Activated effector memory CD4-positive, alpha-beta T cell treated with anti-CD3 and anti-CD28 coated beads, Interleukin-2, amount 50 U/mL, for 16 hours (primary cell): ENCODE measurements at regions not wholly inside any gene's neighbourhood (a gene's known extent, or its start where the extent isn't known, plus 50 kb on each side); places are given as distances from the start of the nearest gene placed in this dataset.
"Not testable (repeated sequence)": the region's sequence is repeated elsewhere in the genome, so short reads cannot be mapped to it uniquely, and the experiment has no call there.

Source experiments
- DNase-seq: peaks from one replicate; pipeline ENCODE4 v3.0.0-alpha.2; 2020

GRCh38 chr13:33634546-33634982, 183.4 kb upstream of the RFC3 start:
- DNase-seq, result no peak

- DNase-seq, result no peak
Observed at GRCh38 chr13:33636243-33636642, 181.7 kb upstream of the RFC3 start.

DNA sequence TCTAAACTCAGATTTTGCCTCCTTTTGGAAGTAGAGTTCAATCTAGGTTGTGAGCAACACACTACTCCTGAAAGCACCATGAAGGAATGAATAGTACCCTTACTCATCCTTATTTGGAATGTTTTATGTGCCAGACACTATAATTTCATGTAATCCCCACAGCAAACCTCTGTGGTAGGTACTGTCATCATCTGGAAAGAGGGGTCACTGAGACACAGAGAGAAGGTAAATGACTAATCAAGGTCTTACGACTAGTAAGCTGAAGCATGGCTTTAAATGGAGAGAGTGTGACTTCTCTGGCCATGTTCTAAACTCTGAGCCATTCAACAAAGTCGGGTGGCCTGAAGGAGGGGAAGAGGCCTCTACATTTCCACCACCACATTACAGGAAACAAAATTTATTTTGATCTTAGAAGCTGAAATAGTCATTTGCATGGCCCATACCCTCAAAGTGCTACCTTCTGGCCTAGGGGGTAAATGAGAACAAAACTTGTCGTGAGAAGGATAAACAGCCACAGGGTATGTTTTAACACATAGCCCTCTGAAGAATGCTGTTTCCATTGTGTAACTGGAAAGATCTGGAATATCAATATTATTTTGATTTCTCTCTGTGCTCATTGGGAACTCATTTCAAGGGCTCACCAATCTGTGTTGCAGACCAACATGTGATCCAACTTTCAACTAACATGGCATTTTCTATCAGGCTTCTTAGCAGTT, 180.8 kb upstream of the RFC3 start:
- DNase-seq, result no peak

DNA sequence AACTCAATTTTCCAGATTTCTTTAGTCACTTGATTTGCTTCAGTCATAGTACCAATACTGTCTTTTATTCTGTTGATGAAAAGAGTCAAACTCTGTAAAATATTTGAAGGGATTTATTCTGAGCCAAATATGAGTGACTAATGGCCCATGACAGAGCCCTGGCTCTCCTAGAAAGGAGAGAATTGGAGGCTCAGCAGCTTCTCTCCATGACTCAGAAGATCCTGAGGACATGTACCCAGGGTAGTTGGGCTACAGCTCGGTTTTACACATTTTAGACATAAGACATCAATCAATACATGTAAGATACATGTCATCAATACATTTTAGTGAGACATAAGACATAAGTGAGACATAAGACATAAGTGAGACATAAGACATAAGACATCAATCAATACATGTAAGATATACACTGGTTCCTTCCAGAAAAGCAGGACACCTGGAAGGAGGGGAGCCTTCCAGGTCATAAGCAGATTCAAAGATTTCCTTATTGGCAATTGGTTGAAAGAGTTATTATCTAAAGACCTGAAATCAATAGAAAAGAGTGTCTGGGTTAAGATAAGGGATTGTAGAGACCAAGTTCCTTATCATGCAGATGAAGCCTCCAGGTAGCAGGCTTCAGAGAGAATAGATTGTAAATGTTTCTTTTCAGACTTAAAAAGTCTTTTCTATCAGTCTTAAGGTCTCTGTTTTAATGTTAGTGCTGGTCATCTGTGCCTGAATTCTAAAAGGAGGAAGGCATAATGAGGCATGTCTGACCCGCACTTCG, 179.8 kb upstream of the RFC3 start:
- DNase-seq, result no peak

GRCh38 chr13:33639158-33639557, 178.8 kb upstream of the RFC3 start:
- no peak for DNase-seq

DNA sequence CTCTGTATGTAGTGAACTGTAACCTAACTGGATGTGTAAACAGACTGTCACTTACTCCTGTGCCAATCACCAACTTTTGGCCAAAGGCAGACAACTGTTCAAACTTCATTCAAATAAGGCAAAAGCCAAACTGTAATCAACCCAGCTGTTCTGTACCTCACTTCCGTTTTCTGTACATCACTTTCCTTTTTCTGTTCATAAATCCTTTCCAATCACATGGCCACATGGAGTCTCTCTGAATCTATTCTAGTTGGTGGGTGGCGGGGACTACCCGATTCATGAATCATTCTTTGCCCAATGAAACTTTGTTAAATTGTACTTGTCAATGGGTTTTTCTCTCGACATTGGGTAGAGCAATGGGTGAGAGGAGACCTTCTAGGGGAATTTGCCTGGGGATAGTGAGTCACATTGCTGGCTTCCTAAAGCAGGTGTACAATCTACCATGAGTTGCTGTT, 178.3 kb upstream of the RFC3 start:
- DNase-seq, result peak; percentile 81

DNA sequence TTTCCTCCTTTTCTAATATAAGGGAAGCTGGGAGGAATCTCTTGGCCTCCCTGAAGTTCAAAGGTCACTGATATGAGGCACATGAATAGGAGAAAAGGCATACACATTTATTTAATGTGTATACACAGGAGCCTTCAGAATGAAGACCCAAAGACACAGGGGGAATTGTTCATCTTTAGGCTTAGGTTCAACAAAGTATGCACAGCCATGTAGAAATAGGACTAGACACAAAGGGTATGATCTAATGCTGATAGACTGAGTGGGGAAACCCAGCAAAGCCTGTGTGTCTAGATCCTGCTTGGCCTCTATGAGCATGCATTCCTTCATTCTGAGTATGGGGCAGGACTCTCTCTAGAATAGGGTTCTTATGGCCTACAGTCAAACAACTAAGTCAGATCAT, 177.1 kb upstream of the RFC3 start:
- DNase-seq, result no peak

GRCh38 chr13:33642374-33643065, 175.4 kb upstream of the RFC3 start:
- no peak for DNase-seq

- DNase-seq, result no peak
Observed at GRCh38 chr13:33644581-33645543, 173.1 kb upstream of the RFC3 start.

DNA sequence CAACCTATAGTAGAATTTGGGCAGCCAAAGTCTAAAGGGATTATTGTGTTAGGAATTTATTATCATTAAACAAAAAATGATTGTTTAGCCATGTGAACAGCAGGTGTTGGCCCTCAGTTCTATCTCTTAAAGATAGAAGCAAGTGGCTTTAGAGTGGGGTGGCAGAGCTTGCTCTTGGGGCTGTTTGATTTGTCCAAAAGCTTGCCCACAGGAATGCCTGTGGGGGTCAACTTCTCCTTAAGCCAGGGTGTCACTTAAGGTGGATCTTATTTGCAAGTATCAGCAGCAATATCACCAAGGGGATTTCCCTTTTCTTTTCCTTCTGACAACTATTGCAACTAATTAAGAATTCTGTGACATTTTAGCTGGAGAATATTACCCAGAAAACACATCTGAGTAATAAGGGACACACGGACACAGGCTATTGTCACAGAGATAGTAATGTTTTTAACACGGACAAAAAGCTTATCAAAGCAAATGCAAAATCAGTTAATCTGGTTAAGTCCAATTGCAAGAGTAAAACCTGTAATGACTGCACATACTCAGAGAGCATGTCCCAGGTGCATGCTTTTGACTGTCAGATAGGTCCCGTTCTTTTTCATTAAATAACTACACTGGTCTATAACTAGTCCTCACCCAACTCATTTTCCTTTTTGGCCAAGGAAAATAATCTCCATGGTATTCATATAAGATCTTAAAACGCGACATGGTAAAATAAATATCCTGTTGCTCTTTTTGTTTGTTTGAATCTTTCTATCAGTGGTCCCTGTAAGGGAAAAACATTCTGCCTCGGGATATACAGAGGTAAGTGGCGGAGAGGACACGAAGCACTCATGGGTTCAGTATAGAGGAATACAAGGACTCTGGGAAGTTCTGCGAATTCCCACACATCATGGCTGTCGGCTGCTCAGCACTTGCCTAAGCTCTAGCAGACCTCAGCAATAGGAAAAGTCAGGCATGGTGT, 172.1 kb upstream of the RFC3 start:
- DNase-seq, result no peak

DNA sequence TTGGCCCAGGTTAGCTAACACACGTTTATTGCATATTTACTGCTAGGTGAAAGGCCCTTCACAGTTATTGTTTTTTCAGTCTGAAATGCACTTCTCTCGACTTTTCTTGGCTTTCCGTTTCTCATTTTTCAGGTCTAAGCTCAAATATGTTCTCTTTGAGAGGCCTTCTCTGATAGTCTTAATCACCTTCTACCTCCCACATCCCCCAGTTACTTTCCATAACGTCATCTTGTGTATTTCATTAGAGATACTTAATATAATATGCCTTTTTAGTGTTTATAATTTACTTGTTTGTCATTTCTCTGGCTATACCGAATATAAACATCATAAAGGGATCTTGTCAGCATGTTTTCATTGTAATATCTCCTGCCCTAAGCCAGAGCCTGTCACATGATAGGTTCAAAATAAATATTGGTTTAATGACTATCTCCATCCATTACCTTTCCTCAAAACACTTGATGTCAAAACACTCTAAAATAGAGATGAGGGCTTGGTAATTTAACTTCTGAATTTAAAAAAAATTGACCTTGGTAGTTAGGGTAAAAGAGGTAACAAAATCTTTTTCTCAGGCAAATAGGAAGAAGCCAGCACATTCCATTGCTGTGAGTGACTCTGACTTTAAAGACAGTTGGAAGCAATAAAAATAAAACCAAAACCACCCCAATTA, 168.6 kb upstream of the RFC3 start:
- DNase-seq, result no peak

DNA sequence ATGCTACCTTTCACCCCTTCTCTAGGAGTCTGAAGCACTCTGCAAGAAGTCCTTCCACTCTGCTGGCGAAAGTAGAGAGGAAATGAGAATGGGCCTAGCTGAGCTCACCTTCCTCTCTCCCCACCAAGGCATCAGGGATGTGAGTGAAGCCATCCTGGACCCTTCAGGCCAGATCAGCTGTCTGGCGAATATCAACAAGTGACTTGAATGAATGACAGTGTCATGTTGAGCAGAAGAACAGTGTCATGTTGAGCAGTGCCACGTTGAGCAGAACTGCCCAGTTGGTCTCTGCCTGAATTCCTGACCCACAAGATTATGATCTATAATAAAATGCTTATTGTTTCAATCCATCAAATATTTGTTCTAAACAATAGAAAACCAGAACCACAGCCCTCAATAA, 166.2 kb upstream of the RFC3 start:
- DNase-seq, result no peak

- no peak for DNase-seq
Observed at GRCh38 chr13:33657274-33657673, 160.7 kb upstream of the RFC3 start.

- no peak for DNase-seq
Observed at GRCh38 chr13:33659466-33659865, 158.5 kb upstream of the RFC3 start.

GRCh38 chr13:33659894-33660293, 158.1 kb upstream of the RFC3 start:
- no peak for DNase-seq

DNA sequence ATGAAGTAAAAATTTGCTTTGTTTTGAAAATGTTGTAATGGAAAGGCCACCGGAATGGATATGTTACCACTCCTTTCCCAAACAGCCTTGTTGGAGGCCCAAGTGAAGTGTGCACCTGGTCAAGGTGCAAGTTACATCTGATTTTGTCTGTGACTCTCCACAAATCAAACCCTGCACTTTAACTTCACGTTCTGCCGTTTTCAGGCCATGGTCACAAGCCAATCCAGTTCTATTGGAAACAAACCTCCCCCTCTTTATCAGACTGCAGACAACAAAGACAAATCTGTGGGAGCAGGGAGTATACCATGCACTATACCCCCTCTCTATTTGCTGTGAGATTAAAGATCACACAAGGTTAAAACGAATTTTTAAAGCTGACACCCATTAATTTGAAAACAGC, 155.6 kb upstream of the RFC3 start:
- DNase-seq, result no peak

- DNase-seq, result no peak
Observed at GRCh38 chr13:33665626-33666175, 152.2 kb upstream of the RFC3 start.

DNA sequence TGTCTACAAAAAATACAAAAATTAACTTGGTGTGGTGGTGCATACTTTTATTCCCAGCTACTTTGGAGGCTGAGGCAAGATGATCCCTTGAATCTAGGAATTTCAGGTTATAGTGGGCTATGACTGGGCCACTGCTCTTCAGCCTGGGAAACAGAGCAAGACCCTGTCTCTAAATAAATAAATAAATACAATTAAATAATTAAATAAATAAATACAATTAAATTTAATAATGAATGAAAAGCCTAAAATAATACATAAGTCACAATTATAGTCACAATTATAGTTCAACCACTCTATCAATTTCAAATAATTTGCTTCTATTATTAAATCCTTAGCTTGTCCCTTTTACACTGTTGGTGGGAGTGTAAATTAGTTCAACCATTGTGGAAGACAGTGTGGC, 146.4 kb upstream of the RFC3 start:
- no peak for DNase-seq

DNA sequence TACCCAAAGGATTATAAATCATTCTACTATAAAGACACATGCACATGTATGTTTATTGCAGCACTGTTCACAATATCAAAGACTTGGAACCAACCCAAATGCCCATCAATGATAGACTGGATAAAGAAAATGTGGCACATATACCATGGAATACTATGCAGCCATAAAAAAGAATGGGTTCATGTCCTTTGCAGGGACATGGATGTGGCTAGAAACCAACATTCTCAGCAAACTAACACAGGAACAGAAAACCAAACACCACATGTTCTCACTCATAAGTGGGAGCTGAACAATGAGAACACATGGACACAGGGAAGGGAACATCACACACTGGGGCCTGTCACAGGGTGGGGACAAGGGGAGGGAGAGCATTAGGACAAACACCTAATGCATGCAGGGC, 145.9 kb upstream of the RFC3 start:
- not testable (repeated sequence) for DNase-seq
